Prostate gland (tissue), 2 donors: ENCODE measurements at regions not wholly inside any gene's neighbourhood (a gene's known extent, or its start where the extent isn't known, plus 50 kb on each side); places are given as distances from the start of the nearest gene placed in this dataset.
A peak's percentile ranks its signal among the peaks of the same experiment; 100 is the strongest.

ENCODE experiments used
- DNase-seq: peaks from one replicate; pipeline ENCODE4 v3.0.0-alpha.2; 2019; ENCODE audit warnings: low spot score
- H3K27ac ChIP-seq, 2 donors: fragments of 200-600 bp; sonication (generic); 2 replicates each; pipeline ENCODE4 v1.5.1; 2017 to 2019
- H3K27me3 ChIP-seq: fragments of 200-600 bp; sonication (generic); replicated peaks from 2 replicates; pipeline ENCODE4 v1.5.1; 2019; ENCODE audit not compliant: insufficient read depth
- H3K36me3 ChIP-seq, 2 donors: fragments of 200-600 bp; sonication (generic); 1 replicate in 1 of 2; 2 replicates in 1 of 2; pipeline versions ENCODE4 v1.5.1 to v1.8.1; 2017 to 2019
- H3K4me1 ChIP-seq: fragments of 200-600 bp; sonication (generic); replicated peaks from 2 replicates; pipeline ENCODE4 v1.5.1; 2019
- H3K4me3 ChIP-seq, 2 donors: fragments of 200-600 bp; sonication (generic); 2 replicates each; pipeline ENCODE4 v1.5.1; 2017 to 2019
- H3K9me3 ChIP-seq: fragments of 200-600 bp; sonication (generic); 2 replicates; pipeline ENCODE4 v1.5.1; 2017
- POLR2A ChIP-seq: fragments of 450-650 bp; IDR thresholded peaks from one replicate; pipeline ENCODE4 v1.6.1; 2016; ENCODE audit warnings: antibody characterized with exemption, mild to moderate bottlenecking
- POLR2AphosphoS5 ChIP-seq: sonication (generic); formaldehyde crosslinking; IDR thresholded peaks from one replicate; pipeline ENCODE4 v1.6.1; 2017; ENCODE audit warnings: antibody characterized with exemption
- WGBS: methylation state at CpG from one replicate; pipeline ENCODE4 v1.1.5; 2018; 5-methylcytosine and 5-hydroxymethylcytosine counted together
- intact Hi-C: fragments of 100-400 bp; cut with DNase I; formaldehyde crosslinking; loops from one replicate; pipeline ENCODE4 v1.14.2; 2022
- TF ChIP-seq, protein P1 (sequence below), 4 experiments: fragments of 200-600 bp in 2 of 4; fragments of 450-650 bp in 2 of 4; sonication (generic) in 2 of 4; IDR thresholded peaks; 1 replicate in 3 of 4; 2 replicates in 1 of 4; pipeline ENCODE4 v1.5.1; 2016 to 2019; ENCODE audit warnings: antibody characterized with exemption in 4 of 4, mild to moderate bottlenecking in 2 of 4, moderate library complexity in 2 of 4

DNA sequence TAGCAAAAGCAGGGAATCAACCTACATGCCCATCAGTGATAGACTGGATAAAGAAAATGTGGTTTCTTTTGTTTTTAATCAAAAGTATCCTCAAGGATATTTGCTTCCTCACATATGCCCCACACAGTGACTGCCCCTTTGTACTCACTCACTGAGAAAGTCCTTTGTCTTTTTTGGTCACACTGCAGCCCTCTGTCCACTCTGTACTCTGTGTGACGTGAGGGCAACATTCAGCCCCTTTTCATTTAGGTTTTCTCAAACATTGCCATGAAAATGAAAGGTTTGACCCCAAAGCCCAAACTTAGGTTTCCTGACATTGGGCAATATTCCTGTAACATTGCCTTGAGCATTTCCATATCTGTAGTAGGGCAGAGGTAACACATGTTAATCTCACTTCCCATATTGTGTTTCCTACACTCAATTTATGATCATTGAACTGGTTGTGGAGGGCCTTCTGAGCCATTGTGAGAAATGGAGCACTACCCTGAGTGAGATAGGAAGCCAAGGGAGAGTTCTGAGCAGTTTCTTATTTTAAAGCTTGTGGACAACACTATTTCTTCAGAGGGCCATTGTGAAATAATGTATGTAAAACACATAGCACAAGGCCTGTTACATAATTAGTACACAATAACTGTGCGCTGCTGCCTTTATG, 501.9 kb upstream of the C1orf87 start:
- no peak for TF ChIP-seq POLR2AphosphoS5
- no peaks in the 10 kb centered on the region for H3K9me3 ChIP-seq
- H3K27ac ChIP-seq: no peak overlapping the region
- H3K27me3 ChIP-seq: no peaks in the 10 kb centered on the region
- DNase-seq: no peak
- no peak overlapping the region for H3K4me3 ChIP-seq
- no peaks in the 10 kb centered on the region for H3K36me3 ChIP-seq
- intact Hi-C loops: no loop called here
- peaks cover 6% of the 10 kb centered on the region for H3K4me1 ChIP-seq
- 88% methylated on average over 2 of the region's 2 CpGs for WGBS

DNA sequence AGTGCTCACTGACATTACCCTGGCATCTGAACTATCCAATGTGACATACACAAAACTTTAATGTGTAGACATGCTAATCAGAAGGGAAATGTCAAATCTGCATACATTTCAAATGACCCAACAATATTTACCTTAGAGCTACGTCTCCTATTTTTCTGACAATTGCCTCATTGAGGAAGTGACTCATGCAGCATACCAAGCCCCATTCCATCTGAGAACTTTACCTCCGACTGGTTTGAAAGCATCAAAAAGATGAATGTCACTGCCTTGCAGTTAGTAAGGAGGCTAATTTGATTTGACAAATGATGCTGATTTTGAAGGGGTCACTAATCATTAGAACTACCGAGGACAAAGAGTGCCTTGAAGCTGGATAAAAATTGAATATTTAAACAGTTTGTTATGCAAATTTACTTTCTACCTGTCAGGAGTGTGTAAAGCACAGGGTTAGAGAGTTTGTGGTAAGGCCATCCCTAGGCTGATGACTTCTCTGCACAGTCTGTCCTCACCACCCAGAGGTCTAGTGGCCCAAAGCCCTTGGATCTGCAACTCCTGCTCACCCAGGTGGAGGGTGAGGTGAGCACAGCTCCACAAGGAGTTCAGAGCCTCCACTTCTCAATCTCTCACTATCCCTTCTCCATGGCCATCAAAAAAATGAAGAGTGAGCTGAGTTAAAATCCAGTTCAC, 500.3 kb upstream of the C1orf87 start:
- peaks cover 6% of the 10 kb centered on the region for H3K4me1 ChIP-seq
- H3K27ac ChIP-seq: peak overlapping the region; percentile 69 to 74
- no peak for TF ChIP-seq POLR2AphosphoS5
- TF ChIP-seq, protein P1, sequence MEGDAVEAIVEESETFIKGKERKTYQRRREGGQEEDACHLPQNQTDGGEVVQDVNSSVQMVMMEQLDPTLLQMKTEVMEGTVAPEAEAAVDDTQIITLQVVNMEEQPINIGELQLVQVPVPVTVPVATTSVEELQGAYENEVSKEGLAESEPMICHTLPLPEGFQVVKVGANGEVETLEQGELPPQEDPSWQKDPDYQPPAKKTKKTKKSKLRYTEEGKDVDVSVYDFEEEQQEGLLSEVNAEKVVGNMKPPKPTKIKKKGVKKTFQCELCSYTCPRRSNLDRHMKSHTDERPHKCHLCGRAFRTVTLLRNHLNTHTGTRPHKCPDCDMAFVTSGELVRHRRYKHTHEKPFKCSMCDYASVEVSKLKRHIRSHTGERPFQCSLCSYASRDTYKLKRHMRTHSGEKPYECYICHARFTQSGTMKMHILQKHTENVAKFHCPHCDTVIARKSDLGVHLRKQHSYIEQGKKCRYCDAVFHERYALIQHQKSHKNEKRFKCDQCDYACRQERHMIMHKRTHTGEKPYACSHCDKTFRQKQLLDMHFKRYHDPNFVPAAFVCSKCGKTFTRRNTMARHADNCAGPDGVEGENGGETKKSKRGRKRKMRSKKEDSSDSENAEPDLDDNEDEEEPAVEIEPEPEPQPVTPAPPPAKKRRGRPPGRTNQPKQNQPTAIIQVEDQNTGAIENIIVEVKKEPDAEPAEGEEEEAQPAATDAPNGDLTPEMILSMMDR (IDR thresholded peaks at IDR 0.05): no peak
- TF ChIP-seq POLR2A: no peak
- H3K27me3 ChIP-seq: no peaks in the 10 kb centered on the region
- intact Hi-C loops: no loop called here
- H3K4me3 ChIP-seq: no peak overlapping the region
- DNase-seq: no peak
- 43% methylated on average over 3 of the region's 3 CpGs for WGBS
- H3K9me3 ChIP-seq: no peaks in the 10 kb centered on the region
- H3K36me3 ChIP-seq: no peaks in the 10 kb centered on the region

DNA sequence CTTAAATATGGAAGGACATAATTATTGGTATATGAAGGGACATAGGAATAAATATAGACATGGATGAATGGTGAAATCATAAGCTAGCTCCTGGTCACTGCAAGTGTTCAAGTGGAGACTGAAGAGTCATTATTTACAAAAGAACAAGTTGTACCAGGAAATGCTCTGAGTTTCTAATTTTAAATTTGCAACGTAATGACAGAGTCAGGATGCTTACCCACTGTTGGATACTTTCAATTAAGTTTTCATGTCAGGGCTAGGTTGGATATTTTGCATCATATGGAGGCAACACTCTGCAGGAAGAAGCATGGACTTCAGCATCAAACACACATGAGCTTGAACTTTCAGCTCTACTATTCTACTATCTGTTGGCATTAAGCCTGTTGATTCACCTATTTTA, 499.6 kb upstream of the C1orf87 start:
- Histone ChIP-seq H3K27ac (peak overlapping the region; percentile 69 to 74), H3K27me3 (no peaks in the 10 kb centered on the region), H3K4me3 (no peak overlapping the region), H3K9me3 (no peaks in the 10 kb centered on the region), H3K36me3 (no peaks in the 10 kb centered on the region), H3K4me1 (peaks cover 6% of the 10 kb centered on the region)
- 0% methylated on average over 1 of the region's 1 CpG for WGBS
- DNase-seq: peak; percentile 27
- TF ChIP-seq POLR2AphosphoS5 (peak; percentile 96), POLR2A (no peak)
- TF ChIP-seq, protein P1 (IDR thresholded peaks at IDR 0.05): no peak
- intact Hi-C loops: no loop called here

DNA sequence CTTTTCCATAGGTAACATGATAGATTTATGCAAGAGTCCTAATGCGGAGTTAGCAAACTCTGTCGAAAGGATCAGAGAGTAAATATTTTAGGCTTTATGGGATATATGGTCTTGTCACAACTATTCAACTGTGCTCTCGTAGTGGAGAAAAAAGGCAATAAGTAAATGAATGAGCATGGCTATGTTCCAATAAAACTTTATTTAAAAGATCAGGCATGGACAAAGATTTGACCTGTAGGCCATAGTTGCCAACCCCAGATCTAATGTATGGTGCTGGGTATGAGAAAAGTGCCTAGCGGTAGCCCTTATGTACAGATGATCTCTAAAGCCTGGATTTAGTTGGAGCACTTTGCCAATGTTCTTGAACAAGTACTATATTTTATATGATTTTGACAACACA, 498.8 kb upstream of the C1orf87 start:
- H3K27ac ChIP-seq: peak overlapping the region; percentile 51 to 74
- intact Hi-C loops: no loop called here
- 95% methylated on average over 4 of the region's 4 CpGs for WGBS

DNA sequence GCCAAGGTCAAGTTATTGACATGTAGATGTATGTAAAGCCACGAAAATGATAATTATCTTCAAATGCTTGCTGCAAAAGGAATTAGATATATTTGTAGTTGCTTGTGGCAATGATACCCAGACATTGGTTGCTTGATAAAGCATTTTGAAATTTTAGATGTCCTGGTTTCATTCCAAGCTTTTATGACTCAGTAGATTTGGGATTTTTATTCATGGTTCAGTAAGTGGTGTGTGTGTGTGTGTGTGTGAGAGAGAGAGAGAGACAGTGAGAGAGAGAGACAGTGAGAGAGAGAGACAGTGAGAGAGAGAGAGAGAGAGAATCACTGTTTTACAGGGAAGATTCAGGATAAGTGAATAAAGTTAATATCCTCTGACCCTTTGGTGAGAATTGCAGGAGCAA, 498.2 kb upstream of the C1orf87 start:
- intact Hi-C loops: no loop called here
- Histone ChIP-seq H3K9me3 (no peaks in the 10 kb centered on the region), H3K27me3 (no peaks in the 10 kb centered on the region), H3K4me3 (no peak overlapping the region), H3K4me1 (peaks cover 6% of the 10 kb centered on the region), H3K36me3 (no peaks in the 10 kb centered on the region), H3K27ac (peak overlapping the region in 1 of 2 donors; percentile 74)
- DNase-seq: no peak
- TF ChIP-seq POLR2A (no peak), POLR2AphosphoS5 (no peak)
- TF ChIP-seq, protein P1 (IDR thresholded peaks at IDR 0.05): no peak
- WGBS: 79% methylated on average over 1 of the region's 1 CpG

More for the DNA sequence above, 498.8 kb upstream of the C1orf87 start:
- TF ChIP-seq POLR2AphosphoS5 (no peak), POLR2A (no peak)
- TF ChIP-seq, protein P1 (IDR thresholded peaks at IDR 0.05): no peak
- Histone ChIP-seq H3K4me1 (peaks cover 6% of the 10 kb centered on the region), H3K4me3 (no peak overlapping the region), H3K36me3 (no peaks in the 10 kb centered on the region), H3K9me3 (no peaks in the 10 kb centered on the region), H3K27me3 (no peaks in the 10 kb centered on the region)
- no peak for DNase-seq
